ENCODE measurements at regions not wholly inside any gene's neighbourhood (a gene's known extent, or its start where the extent isn't known, plus 50 kb on each side); places are given as distances from the start of the nearest gene placed in this dataset.
A peak's percentile ranks its signal among the peaks of the same experiment; 100 is the strongest.

DNA sequence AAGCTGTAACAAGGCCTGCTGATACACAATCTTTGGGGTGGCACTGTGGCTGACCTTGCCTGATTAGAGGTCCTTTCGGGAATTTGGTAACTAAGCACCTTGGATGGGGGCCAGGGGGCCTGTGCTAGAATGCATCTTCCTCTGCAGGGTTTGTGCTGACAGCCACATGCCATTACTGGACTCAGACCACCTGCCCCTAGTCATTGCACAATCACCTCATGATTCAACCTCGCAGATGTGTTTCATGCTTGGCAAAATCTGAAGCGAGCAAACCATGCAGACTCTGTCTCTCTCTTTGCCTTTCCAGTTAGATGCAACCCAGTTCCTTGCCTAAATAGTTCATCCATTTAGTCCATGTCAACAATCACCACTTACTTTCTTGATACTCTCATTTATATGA, 96.5 kb upstream of the ERCC6L2 start:
- TF ChIP-seq, protein P1, sequence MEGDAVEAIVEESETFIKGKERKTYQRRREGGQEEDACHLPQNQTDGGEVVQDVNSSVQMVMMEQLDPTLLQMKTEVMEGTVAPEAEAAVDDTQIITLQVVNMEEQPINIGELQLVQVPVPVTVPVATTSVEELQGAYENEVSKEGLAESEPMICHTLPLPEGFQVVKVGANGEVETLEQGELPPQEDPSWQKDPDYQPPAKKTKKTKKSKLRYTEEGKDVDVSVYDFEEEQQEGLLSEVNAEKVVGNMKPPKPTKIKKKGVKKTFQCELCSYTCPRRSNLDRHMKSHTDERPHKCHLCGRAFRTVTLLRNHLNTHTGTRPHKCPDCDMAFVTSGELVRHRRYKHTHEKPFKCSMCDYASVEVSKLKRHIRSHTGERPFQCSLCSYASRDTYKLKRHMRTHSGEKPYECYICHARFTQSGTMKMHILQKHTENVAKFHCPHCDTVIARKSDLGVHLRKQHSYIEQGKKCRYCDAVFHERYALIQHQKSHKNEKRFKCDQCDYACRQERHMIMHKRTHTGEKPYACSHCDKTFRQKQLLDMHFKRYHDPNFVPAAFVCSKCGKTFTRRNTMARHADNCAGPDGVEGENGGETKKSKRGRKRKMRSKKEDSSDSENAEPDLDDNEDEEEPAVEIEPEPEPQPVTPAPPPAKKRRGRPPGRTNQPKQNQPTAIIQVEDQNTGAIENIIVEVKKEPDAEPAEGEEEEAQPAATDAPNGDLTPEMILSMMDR (IDR thresholded peaks at IDR 0.05; ENCODE audit: control insufficient read depth, extremely low read depth, insufficient read depth), result no peak
- no peak for DNase-seq (ENCODE audit: low read depth)
- no peak overlapping the region for H3K4me3 ChIP-seq (ENCODE audit: low read depth, low read length)

DNA sequence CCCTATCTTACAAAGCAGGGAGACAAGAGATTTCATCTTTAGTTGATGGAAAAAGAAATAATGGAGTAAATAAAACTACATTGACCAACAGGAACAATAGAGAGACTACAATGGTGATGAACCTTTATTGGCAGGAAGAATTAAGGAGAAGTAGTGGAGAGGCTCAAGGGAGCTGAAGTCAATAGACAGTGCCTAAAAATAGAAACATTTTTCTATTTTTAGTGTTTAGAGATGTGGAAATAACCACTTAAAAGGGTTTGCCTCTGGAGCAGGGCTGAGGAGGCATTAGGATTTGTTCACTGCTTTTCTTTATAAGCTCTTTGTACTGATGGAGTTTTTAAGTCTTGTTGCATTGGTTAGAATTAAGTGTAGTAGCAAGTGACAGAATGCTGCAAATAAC, 98.4 kb upstream of the ERCC6L2 start:
- H3K4me3 ChIP-seq (ENCODE audit: low read depth, low read length), result no peak overlapping the region
- DNase-seq (ENCODE audit: low read depth), result no peak
- TF ChIP-seq, protein P1 (IDR thresholded peaks at IDR 0.05; ENCODE audit: control insufficient read depth, extremely low read depth, insufficient read depth), result no peak

DNA sequence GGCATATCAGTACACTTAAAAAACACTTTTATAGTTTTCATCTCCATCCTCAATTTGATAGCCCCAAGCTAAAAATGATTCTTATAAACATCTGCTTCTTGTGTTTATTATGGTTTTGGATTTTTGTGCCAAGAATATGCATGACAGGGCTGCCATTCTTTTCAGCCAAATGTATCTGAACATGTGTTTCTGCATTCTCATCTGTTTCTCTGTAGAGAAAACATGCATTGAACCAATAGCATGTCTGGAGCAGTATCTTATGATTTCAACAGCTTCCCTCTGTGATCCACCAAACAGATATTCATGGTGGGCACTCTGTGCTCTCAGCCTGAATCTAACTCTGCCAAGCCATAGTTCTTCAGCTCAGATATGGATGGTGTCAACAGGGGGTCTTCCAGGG, 99.3 kb upstream of the ERCC6L2 start:
- no peak overlapping the region for H3K4me3 ChIP-seq (ENCODE audit: low read depth, low read length)
- no peak for DNase-seq (ENCODE audit: low read depth)
- TF ChIP-seq, protein P1 (IDR thresholded peaks at IDR 0.05; ENCODE audit: control insufficient read depth, extremely low read depth, insufficient read depth), result no peak

DNA sequence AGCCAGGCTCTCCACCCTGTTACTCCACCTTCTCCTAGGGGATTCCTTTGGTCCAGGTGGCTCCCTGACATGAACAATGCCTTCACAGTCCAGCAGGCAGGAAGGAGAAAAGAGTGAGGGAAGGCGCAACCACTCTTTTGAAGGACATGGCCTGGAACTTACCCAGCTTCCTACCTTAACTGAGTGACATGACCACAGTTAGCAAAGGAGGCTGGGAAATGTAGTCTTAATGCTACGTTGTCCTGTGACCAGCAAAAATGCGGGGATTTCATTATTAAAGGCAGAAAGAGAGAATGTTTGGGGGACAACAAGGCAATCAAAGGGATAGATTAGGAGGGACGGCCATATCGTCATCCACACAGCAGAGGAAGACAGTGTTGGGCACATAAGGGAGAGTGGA, 100.3 kb upstream of the ERCC6L2 start:
- no peak for DNase-seq (ENCODE audit: low read depth)
- no peak overlapping the region for H3K4me3 ChIP-seq (ENCODE audit: low read depth, low read length)
- TF ChIP-seq, protein P1 (IDR thresholded peaks at IDR 0.05; ENCODE audit: control insufficient read depth, extremely low read depth, insufficient read depth), result no peak

DNA sequence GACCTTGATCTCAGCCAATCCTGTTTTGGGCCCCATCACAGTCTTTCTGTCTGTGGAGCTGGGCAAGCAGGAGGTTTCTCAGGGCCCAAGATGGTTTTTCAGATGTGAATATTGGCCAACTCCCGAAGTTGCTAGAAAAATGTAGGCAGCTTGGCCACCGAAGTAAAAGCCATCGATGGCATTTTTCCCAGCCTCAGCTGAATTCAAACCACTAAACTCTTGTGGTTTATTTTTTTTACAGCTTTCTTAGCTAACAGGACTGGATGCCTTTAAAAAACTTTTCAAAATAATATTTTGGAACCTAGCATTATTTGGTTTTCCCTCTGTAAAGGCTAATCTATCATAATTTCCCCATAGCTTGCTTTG, 102.5 kb upstream of the ERCC6L2 start:
- TF ChIP-seq, protein P1 (IDR thresholded peaks at IDR 0.05; ENCODE audit: control insufficient read depth, extremely low read depth, insufficient read depth), result no peak
- no peak overlapping the region for H3K4me3 ChIP-seq (ENCODE audit: low read depth, low read length)
- no peak for DNase-seq (ENCODE audit: low read depth)

DNA sequence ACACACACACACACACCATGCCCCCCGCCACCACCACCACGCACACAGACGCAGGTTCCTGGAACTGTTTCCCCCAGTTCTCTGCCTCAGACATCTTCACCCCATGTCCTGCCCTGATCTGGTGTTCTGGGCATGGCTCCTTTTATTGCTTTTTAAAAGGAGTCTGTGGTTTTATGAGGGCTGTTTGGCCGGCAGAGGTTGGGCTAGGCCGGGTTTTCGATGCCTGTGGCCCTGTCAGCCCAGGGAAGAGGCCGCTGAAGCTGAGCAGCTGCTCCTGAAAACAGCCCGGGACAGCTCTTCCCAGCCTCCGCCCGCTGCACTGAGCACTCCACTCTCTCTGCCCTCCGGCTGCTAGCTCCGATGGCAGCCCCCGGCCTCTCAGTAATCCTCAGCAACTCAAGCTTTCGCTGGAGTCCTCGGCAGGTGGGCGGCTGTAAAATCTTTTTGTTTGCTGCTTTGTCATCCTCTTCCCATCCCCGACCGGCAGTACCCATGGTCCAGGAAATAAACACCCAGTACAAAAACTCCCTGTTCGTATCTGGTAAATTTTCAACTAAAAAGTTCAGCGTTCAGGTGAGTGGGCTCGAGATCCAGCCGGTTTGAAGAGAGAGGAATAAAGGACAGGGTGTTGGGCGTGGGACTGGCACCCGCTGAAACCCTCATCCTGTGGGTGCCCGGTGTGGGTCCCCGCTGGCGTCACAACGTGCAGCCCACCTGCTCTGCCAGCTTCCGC, 103.0 kb upstream of the ERCC6L2 start:
- no peak overlapping the region for H3K4me3 ChIP-seq (ENCODE audit: low read depth, low read length)
- peak; percentile 54 for DNase-seq (ENCODE audit: low read depth)
- TF ChIP-seq, protein P1 (IDR thresholded peaks at IDR 0.05; ENCODE audit: control insufficient read depth, extremely low read depth, insufficient read depth), result no peak
